MV-4-11 (cell line): ENCODE measurements at regions not wholly inside any gene's neighbourhood (a gene's known extent, or its start where the extent isn't known, plus 50 kb on each side); places are given as distances from the start of the nearest gene placed in this dataset.

Experiments used
- DNase-seq: peaks from one replicate; lab custom pipeline; 2025; lab: John Stamatoyannopoulos, UW

DNA sequence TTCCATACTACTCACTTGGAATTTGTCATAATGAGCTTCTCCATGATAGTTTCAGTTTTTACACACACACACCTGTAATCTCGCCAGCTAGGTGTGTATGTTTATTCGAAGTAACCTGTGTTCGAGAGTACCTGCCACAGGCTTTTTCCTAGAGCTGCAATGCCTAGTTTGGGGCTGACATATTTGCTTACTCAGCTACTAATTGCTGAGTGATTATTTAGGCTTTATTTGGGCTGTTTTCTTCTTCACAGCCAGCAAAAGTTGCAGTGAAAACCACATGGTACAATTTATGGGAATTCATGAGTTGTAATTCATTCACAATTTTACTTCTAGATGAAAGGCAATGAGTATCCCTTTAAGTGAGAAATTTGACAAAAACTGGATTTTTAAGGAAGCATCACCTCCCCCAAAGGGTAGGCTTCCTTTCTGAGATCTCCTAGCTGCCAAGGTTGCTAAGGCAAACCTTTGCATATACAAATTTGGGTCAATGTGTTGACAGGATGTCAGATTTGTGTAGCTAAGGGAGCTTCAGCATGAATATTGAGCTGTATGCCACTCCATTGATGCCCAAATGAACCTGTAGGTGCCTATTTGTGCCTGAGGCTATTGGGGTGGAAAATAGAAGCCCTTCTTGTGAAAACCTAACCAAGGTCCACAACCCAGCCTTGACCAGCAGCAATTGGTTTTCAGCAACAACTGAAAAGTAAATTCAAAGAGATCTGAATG lies 108.7 kb upstream of the OTX2 start:
- DNase-seq = no peak

GRCh38 chr14:56905282-56905681 lies 95.0 kb upstream of the OTX2 start:
- no peak for DNase-seq

GRCh38 chr14:56903304-56903969 lies 93.2 kb upstream of the OTX2 start:
- DNase-seq = no peak

- DNase-seq = no peak
These were observed 92.1 kb upstream of the OTX2 start for GRCh38 chr14:56902385-56902784.

DNA sequence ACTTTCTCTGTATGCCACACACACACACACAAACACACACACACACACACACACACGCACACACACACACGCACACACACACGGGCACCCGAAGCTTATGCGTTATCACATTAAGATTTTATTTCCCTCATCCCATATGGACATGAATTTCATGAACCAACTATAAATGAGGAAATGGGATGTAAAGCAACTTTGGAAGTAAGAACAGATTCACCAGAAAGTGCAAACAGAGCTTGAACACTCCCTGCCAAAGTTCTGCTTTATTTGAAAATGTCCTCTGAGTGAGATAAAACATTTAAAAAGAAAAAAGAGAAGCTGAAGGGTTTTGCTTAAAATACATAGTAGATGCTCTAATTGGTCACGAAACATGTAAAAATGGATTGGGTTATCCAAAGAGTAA lies 90.4 kb upstream of the OTX2 start:
- peak; percentile 35 for DNase-seq

- DNase-seq = no peak
These were observed 89.5 kb upstream of the OTX2 start for GRCh38 chr14:56899829-56900228.

GRCh38 chr14:56896922-56897321 lies 86.6 kb upstream of the OTX2 start:
- peak; percentile 31 for DNase-seq

DNA sequence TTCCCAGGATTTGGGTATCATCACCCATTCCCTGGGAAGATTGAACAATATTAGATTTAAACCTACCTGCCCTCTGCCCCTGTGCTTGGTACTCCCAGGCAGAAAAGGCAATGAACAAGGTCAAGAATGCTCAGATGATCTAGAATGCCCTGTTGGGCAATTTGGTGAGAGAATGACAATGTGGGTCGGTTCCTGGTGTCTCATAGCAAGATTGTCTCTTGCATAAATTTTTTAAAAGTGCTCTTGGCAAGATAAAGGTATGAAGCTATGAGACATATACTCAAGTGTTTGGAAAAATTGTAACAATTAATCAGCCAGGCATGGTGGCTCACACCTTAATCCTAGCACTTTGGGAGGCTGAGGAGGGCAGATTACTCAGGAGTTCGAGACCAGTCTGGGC lies 86.0 kb upstream of the OTX2 start:
- no peak for DNase-seq

DNA sequence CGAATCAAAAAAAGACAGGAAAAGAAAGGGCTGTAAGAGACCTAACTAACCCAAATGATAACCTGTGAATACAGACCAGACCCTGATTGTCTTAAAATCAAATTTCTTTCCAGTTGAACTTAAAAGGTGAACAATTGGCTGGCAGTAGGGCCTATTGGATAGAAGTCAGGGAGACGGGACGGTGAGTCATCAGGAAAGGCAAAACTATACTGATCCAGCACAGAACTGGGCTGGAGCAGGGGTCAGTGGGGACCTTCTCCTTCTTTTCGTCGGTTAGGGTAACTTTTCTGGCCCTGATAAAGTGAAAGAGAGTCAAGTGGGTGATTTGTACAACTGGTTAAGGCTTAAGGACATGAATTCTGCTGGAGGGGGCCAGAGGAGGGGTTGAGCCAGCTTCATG lies 84.9 kb upstream of the OTX2 start:
- no peak for DNase-seq

- no peak for DNase-seq
These were observed 84.3 kb upstream of the OTX2 start for GRCh38 chr14:56894591-56894991.

- DNase-seq = no peak
These were observed 82.7 kb upstream of the OTX2 start for GRCh38 chr14:56892959-56893358.

GRCh38 chr14:56891226-56891625 lies 80.9 kb upstream of the OTX2 start:
- DNase-seq = peak; percentile 74

GRCh38 chr14:56889705-56890104 lies 79.4 kb upstream of the OTX2 start:
- no peak for DNase-seq

DNA sequence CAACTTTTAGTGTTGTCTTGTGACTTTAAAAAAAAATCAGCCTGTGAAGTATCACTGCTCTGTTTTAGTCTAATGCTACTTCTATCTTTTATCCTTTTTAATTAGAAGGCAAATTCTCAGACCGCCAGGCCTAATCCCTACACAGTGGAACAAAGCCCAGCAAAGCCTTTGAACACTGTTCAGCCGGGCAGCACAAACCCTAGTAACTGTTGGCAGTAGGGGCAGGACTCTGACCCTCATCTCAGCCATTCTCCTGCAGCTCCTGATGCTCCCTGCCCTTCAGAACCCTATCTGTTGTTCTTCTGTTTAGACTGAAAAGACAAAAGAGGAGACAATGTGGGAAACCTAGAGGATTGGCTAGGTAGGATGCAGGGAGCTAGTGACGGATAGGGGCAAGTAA lies 78.0 kb upstream of the OTX2 start:
- no peak for DNase-seq

DNA sequence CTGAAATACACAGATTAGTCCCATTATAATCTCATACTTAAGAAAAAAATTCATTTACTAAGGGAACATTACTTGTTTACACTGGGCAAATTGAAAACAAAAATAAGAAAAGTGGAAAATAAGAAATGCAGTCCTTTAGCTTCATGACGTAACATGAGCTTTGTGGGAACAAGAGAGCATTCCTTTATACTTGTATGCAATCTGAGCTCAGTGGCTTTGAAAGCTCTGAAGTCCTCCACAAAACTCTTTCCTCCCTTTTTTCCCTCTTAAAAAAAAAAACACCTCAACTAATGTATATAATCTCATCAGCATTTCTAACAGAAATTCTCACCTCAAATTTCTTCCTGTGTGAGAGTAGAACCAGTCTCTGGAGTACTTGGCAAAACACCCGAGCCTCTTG lies 76.9 kb upstream of the OTX2 start:
- no peak for DNase-seq

GRCh38 chr14:56886471-56887062 lies 76.3 kb upstream of the OTX2 start:
- DNase-seq = peak; percentile 41

GRCh38 chr14:56885825-56886224 lies 75.5 kb upstream of the OTX2 start:
- DNase-seq = no peak

- no peak for DNase-seq
These were observed 74.3 kb upstream of the OTX2 start for GRCh38 chr14:56884617-56885016.

- no peak for DNase-seq
These were observed 70.9 kb upstream of the OTX2 start for GRCh38 chr14:56881181-56881580.

DNA sequence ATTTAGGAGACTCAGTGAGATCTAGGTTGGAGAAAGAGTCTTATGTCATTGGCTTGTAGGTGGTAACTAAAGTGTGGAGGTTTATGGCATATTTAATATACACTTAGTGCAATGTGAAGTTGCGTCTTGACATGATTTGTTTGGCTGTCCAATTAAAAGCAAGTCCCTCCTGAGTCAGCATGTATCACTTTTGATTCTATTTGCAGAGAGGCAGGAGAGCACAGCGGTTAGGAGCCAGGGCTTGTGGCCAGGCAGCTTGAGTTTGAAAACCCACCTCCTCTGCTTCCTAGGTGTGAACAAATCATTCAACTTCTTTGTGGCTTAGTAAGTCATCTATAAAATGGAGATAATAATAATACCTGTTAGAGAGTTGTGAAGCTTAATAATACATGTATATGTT lies 68.5 kb upstream of the OTX2 start:
- no peak for DNase-seq

DNA sequence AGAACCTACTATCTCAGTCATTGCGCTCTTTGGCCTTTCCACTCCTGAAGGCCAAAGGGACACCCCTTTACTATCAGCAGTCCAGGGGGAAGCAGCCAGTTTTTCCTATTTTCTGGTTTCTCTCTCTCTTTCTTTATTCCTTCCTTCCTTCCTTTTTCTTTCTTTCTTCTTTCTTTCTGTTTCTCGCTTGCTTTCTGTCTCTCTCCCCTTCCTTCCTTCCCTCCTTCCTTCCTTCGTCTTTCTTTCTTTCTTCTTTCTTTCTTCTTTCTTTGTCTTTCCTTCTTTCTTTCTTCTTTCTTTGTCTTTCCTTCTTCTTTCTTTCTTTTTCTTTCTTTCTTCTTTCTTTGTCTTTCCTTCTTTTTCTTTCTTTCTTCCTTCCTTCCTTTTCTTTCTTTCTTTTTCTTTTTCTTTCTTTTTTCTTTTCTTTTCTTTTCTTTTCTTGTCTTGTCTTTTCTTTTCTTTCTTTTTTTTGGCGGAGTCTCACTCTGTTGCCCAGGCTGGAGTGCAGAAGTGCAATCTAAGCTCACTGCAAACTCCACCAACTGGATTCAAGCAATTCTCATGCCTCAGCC lies 64.9 kb upstream of the OTX2 start:
- no peak for DNase-seq

DNA sequence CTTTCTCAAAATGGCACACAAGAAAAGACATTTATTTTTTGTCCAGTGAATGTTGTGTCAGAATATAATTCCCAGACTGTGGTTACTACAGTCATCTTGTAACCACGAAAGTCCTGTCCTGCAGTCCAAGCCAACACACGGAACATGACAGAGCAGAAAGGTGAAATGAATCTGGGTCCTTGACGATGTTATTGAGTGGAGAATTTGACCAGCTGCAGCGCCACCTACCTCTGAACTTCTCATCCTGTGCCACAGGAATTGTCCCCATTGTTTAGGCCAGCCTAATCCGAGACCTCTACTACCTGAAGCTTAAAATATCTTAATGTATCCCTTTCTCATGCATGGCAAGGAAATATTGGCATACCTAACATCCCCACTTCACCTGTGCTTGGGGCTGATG lies 64.1 kb upstream of the OTX2 start:
- no peak for DNase-seq

DNA sequence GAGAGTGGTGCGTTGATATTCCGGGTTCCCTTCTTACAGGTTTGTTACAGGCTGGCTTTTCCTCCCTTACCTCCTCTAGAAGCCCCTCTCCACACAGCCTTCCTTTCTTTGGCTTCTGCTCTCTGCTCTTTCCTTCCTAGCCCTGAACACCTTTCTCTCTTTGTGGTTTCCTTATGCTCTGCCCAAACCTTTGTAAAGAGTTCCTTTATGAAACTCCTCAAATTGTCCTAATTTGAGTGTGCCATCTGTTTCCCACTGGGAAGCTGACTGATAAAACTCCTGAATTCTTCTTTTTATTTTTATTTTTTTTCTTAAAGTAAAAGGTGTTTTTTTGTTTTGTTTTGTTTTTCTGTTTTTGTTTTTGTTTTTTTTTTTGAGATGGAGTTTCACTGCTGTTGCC lies 60.1 kb upstream of the OTX2 start:
- no peak for DNase-seq
